Liver (tissue), 8 donors: ENCODE measurements at regions not wholly inside any gene's neighbourhood (a gene's known extent, or its start where the extent isn't known, plus 50 kb on each side); places are given as distances from the start of the nearest gene placed in this dataset.

ENCODE experiments used
- DNase-seq: peaks from one replicate; pipeline ENCODE4 v3.0.0-alpha.2; 2017; ENCODE audit warnings: low spot score
- H3K27ac ChIP-seq, 2 donors: one replicate each; pipeline ENCODE4 v1.7.0; 2013; ENCODE audit warnings: inconsistent platforms in 2 of 2, low read length in 2 of 2, control low read depth in 1 of 2, low read depth in 1 of 2, mild to moderate bottlenecking in 1 of 2
- H3K27me3 ChIP-seq, 4 donors: one replicate each; pipeline versions ENCODE4 v1.6.1 to v1.7.0; 2013; ENCODE audit warnings: low read length in 3 of 4, inconsistent platforms in 1 of 4, mild to moderate bottlenecking in 1 of 4, moderate library complexity in 1 of 4; ENCODE audit not compliant: control insufficient read depth in 4 of 4, insufficient read depth in 4 of 4
- H3K36me3 ChIP-seq, 4 donors: one replicate each; pipeline versions ENCODE4 v1.6.1 to v1.7.0; 2013; ENCODE audit warnings: low read length in 3 of 4, mild to moderate bottlenecking in 3 of 4, low read depth in 1 of 4, moderate library complexity in 1 of 4; ENCODE audit not compliant: control insufficient read depth in 4 of 4, insufficient read depth in 3 of 4
- H3K4me1 ChIP-seq, 4 donors: one replicate each; pipeline versions ENCODE4 v1.6.1 to v1.7.0; 2013; ENCODE audit warnings: low read length in 3 of 4, mild to moderate bottlenecking in 3 of 4, moderate library complexity in 1 of 4; ENCODE audit not compliant: control insufficient read depth in 4 of 4, insufficient read depth in 4 of 4
- H3K4me3 ChIP-seq, 3 donors: one replicate each; pipeline versions ENCODE4 v1.6.1 to v1.7.0; 2013; ENCODE audit warnings: low read length in 3 of 3, control low read depth in 1 of 3, low read depth in 1 of 3, mild to moderate bottlenecking in 1 of 3
- H3K9ac ChIP-seq, 2 donors: one replicate each; pipeline ENCODE4 v1.7.0; 2013; ENCODE audit warnings: low read length in 2 of 2, mild to moderate bottlenecking in 2 of 2, moderate library complexity in 2 of 2, control low read depth in 1 of 2, low read depth in 1 of 2
- H3K9me3 ChIP-seq, 4 donors: one replicate each; pipeline versions ENCODE4 v1.6.1 to v1.7.0; 2013; ENCODE audit warnings: low read length in 3 of 4; ENCODE audit not compliant: control insufficient read depth in 4 of 4
- EGR1 ChIP-seq, 2 donors: IDR thresholded peaks; 2 replicates each; pipeline ENCODE4 v1.6.1; 2016 to 2018; ENCODE audit warnings: antibody characterized with exemption in 2 of 2, low read depth in 2 of 2
- FOXA1 ChIP-seq: IDR thresholded peaks from 2 replicates; pipeline ENCODE4 v1.6.1; 2016; ENCODE audit warnings: antibody characterized with exemption
- FOXA2 ChIP-seq: IDR thresholded peaks from 2 replicates; pipeline ENCODE4 v1.6.1; 2016; ENCODE audit warnings: antibody characterized with exemption
- GABPA ChIP-seq, 2 donors: IDR thresholded peaks in 1 of 2; conservative IDR thresholded peaks in 1 of 2; 2 replicates each; pipeline ENCODE4 v1.6.1; 2016; ENCODE audit warnings: antibody characterized with exemption in 2 of 2, mild to moderate bottlenecking in 1 of 2, moderate library complexity in 1 of 2
- HNF4A ChIP-seq, 2 donors: conservative IDR thresholded peaks; 2 replicates each; pipeline ENCODE4 v1.6.1; 2016; ENCODE audit warnings: antibody characterized with exemption in 2 of 2, mild to moderate bottlenecking in 2 of 2
- HNF4G ChIP-seq: IDR thresholded peaks from 2 replicates; pipeline ENCODE4 v1.6.1; 2016; ENCODE audit warnings: antibody characterized with exemption
- JUND ChIP-seq, 2 donors: IDR thresholded peaks; 2 replicates each; pipeline ENCODE4 v1.6.1; 2016; ENCODE audit warnings: antibody characterized with exemption in 2 of 2
- NR2F2 ChIP-seq: IDR thresholded peaks from 2 replicates; pipeline ENCODE4 v1.6.1; 2016; ENCODE audit warnings: antibody characterized with exemption
- RAD21 ChIP-seq, 2 donors: IDR thresholded peaks; 2 replicates each; pipeline ENCODE4 v1.6.1; 2016; ENCODE audit warnings: antibody characterized with exemption in 2 of 2, mild to moderate bottlenecking in 2 of 2
- RXRA ChIP-seq, 2 donors: IDR thresholded peaks; 2 replicates each; pipeline ENCODE4 v1.6.1; 2017 to 2018; ENCODE audit warnings: antibody characterized with exemption in 2 of 2, mild to moderate bottlenecking in 1 of 2
- SP1 ChIP-seq: IDR thresholded peaks from 2 replicates; pipeline ENCODE4 v1.6.1; 2018; ENCODE audit warnings: antibody characterized with exemption, mild to moderate bottlenecking
- TAF1 ChIP-seq: conservative IDR thresholded peaks from 2 replicates; pipeline ENCODE4 v1.6.1; 2016; ENCODE audit warnings: antibody characterized with exemption, mild to moderate bottlenecking
- YY1 ChIP-seq: IDR thresholded peaks from 2 replicates; pipeline ENCODE4 v1.6.1; 2016; ENCODE audit warnings: antibody characterized with exemption, mild to moderate bottlenecking
- WGBS: extraction: QIAGEN DNeasy Blood & Tissue Kit; methylation state at CpG from one replicate; pipeline ENCODE4 v1.1.7; 2013; 5-methylcytosine and 5-hydroxymethylcytosine counted together
- TF ChIP-seq, protein P1 (sequence below): IDR thresholded peaks from 2 replicates; pipeline ENCODE4 v1.6.1; 2016; ENCODE audit warnings: antibody characterized with exemption
- TF ChIP-seq, protein P2 (sequence below): IDR thresholded peaks from 2 replicates; pipeline ENCODE4 v1.6.1; 2016; ENCODE audit warnings: antibody characterized with exemption
- TF ChIP-seq, protein P3 (sequence below): IDR thresholded peaks from 2 replicates; pipeline ENCODE4 v1.6.1; 2016; ENCODE audit warnings: antibody characterized with exemption, mild to moderate bottlenecking
- TF ChIP-seq, protein P4 (sequence below): fragments of 150-350 bp; IDR thresholded peaks from 2 replicates; pipeline ENCODE4 v1.5.1; 2017; ENCODE audit warnings: improper control_type of control experiment, low read depth, low read length; ENCODE audit not compliant: missing input control
- TF ChIP-seq, protein P5 (sequence below): IDR thresholded peaks from 2 replicates; pipeline ENCODE4 v1.6.1; 2016; ENCODE audit warnings: antibody characterized with exemption
- donor health status: healthy.
- donor health status: healthy.
- donor health status: healthy.
- donor health status: healthy.
- donor health status: healthy.

GRCh38 chr4:137116144-137116543, 416.1 kb downstream of the PCDH18 start:
- Histone ChIP-seq H3K9me3 (no peaks in the 10 kb centered on the region), H3K4me1 (no peaks in the 10 kb centered on the region), H3K27me3 (no peaks in the 10 kb centered on the region), H3K4me3 (no peak overlapping the region), H3K27ac (no peak overlapping the region), H3K36me3 (no peaks in the 10 kb centered on the region), H3K9ac (no peak overlapping the region)
- WGBS = 70% methylated on average over 3 of the region's 3 CpGs
- DNase-seq = no peak
- TF ChIP-seq EGR1 (IDR thresholded peaks at IDR 0.05; ENCODE audit: low read depth in 2 of 2) (no peak), TAF1 (no peak), HNF4G (no peak), GABPA (IDR thresholded peaks at IDR 0.05 in 1 of 2, conservative IDR thresholded peaks at IDR 0.05 in 1 of 2) (no peak), FOXA1 (no peak), NR2F2 (no peak), HNF4A (conservative IDR thresholded peaks at IDR 0.05) (no peak), FOXA2 (no peak)
- TF ChIP-seq, protein P1, sequence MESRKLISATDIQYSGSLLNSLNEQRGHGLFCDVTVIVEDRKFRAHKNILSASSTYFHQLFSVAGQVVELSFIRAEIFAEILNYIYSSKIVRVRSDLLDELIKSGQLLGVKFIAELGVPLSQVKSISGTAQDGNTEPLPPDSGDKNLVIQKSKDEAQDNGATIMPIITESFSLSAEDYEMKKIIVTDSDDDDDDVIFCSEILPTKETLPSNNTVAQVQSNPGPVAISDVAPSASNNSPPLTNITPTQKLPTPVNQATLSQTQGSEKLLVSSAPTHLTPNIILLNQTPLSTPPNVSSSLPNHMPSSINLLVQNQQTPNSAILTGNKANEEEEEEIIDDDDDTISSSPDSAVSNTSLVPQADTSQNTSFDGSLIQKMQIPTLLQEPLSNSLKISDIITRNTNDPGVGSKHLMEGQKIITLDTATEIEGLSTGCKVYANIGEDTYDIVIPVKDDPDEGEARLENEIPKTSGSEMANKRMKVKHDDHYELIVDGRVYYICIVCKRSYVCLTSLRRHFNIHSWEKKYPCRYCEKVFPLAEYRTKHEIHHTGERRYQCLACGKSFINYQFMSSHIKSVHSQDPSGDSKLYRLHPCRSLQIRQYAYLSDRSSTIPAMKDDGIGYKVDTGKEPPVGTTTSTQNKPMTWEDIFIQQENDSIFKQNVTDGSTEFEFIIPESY = no peak
- TF ChIP-seq, protein P2, sequence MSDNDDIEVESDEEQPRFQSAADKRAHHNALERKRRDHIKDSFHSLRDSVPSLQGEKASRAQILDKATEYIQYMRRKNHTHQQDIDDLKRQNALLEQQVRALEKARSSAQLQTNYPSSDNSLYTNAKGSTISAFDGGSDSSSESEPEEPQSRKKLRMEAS = no peak

- H3K9ac ChIP-seq = no peak overlapping the region
- no peaks in the 10 kb centered on the region for H3K36me3 ChIP-seq
- no peak overlapping the region for H3K27ac ChIP-seq
- no peaks in the 10 kb centered on the region for H3K9me3 ChIP-seq
- no peak for DNase-seq
- 73% methylated on average over 4 of the region's 4 CpGs for WGBS
- TF ChIP-seq YY1 (no peak), RAD21 (IDR thresholded peaks at IDR 0.05) (no peak), EGR1 (IDR thresholded peaks at IDR 0.05; ENCODE audit: low read depth in 2 of 2) (no peak), JUND (IDR thresholded peaks at IDR 0.05) (no peak), GABPA (IDR thresholded peaks at IDR 0.05 in 1 of 2, conservative IDR thresholded peaks at IDR 0.05 in 1 of 2) (no peak), HNF4A (conservative IDR thresholded peaks at IDR 0.05) (no peak), FOXA2 (no peak), TAF1 (no peak), HNF4G (no peak), FOXA1 (no peak), SP1 (no peak), RXRA (IDR thresholded peaks at IDR 0.05) (no peak), NR2F2 (no peak)
- TF ChIP-seq, protein P1 = no peak
- TF ChIP-seq, protein P2 = no peak
- TF ChIP-seq, protein P3, sequence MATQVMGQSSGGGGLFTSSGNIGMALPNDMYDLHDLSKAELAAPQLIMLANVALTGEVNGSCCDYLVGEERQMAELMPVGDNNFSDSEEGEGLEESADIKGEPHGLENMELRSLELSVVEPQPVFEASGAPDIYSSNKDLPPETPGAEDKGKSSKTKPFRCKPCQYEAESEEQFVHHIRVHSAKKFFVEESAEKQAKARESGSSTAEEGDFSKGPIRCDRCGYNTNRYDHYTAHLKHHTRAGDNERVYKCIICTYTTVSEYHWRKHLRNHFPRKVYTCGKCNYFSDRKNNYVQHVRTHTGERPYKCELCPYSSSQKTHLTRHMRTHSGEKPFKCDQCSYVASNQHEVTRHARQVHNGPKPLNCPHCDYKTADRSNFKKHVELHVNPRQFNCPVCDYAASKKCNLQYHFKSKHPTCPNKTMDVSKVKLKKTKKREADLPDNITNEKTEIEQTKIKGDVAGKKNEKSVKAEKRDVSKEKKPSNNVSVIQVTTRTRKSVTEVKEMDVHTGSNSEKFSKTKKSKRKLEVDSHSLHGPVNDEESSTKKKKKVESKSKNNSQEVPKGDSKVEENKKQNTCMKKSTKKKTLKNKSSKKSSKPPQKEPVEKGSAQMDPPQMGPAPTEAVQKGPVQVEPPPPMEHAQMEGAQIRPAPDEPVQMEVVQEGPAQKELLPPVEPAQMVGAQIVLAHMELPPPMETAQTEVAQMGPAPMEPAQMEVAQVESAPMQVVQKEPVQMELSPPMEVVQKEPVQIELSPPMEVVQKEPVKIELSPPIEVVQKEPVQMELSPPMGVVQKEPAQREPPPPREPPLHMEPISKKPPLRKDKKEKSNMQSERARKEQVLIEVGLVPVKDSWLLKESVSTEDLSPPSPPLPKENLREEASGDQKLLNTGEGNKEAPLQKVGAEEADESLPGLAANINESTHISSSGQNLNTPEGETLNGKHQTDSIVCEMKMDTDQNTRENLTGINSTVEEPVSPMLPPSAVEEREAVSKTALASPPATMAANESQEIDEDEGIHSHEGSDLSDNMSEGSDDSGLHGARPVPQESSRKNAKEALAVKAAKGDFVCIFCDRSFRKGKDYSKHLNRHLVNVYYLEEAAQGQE = no peak
- TF ChIP-seq, protein P4, sequence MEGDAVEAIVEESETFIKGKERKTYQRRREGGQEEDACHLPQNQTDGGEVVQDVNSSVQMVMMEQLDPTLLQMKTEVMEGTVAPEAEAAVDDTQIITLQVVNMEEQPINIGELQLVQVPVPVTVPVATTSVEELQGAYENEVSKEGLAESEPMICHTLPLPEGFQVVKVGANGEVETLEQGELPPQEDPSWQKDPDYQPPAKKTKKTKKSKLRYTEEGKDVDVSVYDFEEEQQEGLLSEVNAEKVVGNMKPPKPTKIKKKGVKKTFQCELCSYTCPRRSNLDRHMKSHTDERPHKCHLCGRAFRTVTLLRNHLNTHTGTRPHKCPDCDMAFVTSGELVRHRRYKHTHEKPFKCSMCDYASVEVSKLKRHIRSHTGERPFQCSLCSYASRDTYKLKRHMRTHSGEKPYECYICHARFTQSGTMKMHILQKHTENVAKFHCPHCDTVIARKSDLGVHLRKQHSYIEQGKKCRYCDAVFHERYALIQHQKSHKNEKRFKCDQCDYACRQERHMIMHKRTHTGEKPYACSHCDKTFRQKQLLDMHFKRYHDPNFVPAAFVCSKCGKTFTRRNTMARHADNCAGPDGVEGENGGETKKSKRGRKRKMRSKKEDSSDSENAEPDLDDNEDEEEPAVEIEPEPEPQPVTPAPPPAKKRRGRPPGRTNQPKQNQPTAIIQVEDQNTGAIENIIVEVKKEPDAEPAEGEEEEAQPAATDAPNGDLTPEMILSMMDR = no peak
- TF ChIP-seq, protein P5, sequence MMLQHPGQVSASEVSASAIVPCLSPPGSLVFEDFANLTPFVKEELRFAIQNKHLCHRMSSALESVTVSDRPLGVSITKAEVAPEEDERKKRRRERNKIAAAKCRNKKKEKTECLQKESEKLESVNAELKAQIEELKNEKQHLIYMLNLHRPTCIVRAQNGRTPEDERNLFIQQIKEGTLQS = no peak
- H3K4me3 ChIP-seq = no peak overlapping the region
- peaks cover 0 to 4% (median 0%) of the 10 kb centered on the region in 4 donors for H3K27me3 ChIP-seq
- no peaks in the 10 kb centered on the region for H3K4me1 ChIP-seq
Observed at GRCh38 chr4:137106733-137107132, 425.6 kb downstream of the PCDH18 start.
